ENCODE measurements at regions not wholly inside any gene's neighbourhood (a gene's known extent, or its start where the extent isn't known, plus 50 kb on each side); places are given as distances from the start of the nearest gene placed in this dataset.
A peak's percentile ranks its signal among the peaks of the same experiment; 100 is the strongest.
"Not testable (repeated sequence)": the region's sequence is repeated elsewhere in the genome, so short reads cannot be mapped to it uniquely, and the experiment has no call there.

- DNase-seq (ENCODE audit: low read depth, low spot score), result no peak
These were observed 342.6 kb downstream of the CETN3 start for GRCh38 chr5:90066920-90067319.

- no peak for DNase-seq (ENCODE audit: low read depth, low spot score)
These were observed 352.4 kb downstream of the CETN3 start for GRCh38 chr5:90056911-90057705.

- DNase-seq (ENCODE audit: low read depth, low spot score), result peak; percentile 20
These were observed 353.7 kb downstream of the CETN3 start for GRCh38 chr5:90055831-90056328.

- DNase-seq (ENCODE audit: low read depth, low spot score), result no peak
These were observed 354.9 kb downstream of the CETN3 start for GRCh38 chr5:90054612-90055011.

GRCh38 chr5:90051756-90052155, 357.8 kb downstream of the CETN3 start:
- no peak for DNase-seq (ENCODE audit: low read depth, low spot score)

GRCh38 chr5:90050103-90050502, 359.5 kb downstream of the CETN3 start:
- no peak for DNase-seq (ENCODE audit: low read depth, low spot score)

- no peak for DNase-seq (ENCODE audit: low read depth, low spot score)
These were observed 362.4 kb downstream of the CETN3 start for GRCh38 chr5:90047113-90047512.

- not testable (repeated sequence) for DNase-seq (ENCODE audit: low read depth, low spot score)
These were observed 369.5 kb downstream of the CETN3 start for GRCh38 chr5:90040082-90040481.

GRCh38 chr5:90037646-90038045, 371.9 kb downstream of the CETN3 start:
- no peak for DNase-seq (ENCODE audit: low read depth, low spot score)

GRCh38 chr5:90022711-90023053, 386.9 kb downstream of the CETN3 start:
- DNase-seq (ENCODE audit: low read depth, low spot score), result no peak

GRCh38 chr5:90022002-90022710, 387.4 kb downstream of the CETN3 start:
- DNase-seq (ENCODE audit: low read depth, low spot score), result no peak

GRCh38 chr5:90020575-90021538, 388.7 kb downstream of the CETN3 start:
- DNase-seq (ENCODE audit: low read depth, low spot score), result peak; percentile 72

GRCh38 chr5:90017239-90017638, 392.3 kb downstream of the CETN3 start:
- no peak for DNase-seq (ENCODE audit: low read depth, low spot score)

GRCh38 chr5:90015584-90016018, 394.0 kb downstream of the CETN3 start:
- DNase-seq (ENCODE audit: low read depth, low spot score), result no peak

GRCh38 chr5:90014420-90014819, 395.1 kb downstream of the CETN3 start:
- no peak for DNase-seq (ENCODE audit: low read depth, low spot score)

- DNase-seq (ENCODE audit: low read depth, low spot score), result no peak
These were observed 409.2 kb downstream of the CETN3 start for GRCh38 chr5:90000351-90000750.

GRCh38 chr5:89998519-89999305, 410.8 kb downstream of the CETN3 start:
- no peak for DNase-seq (ENCODE audit: low read depth, low spot score)

- DNase-seq (ENCODE audit: low read depth, low spot score), result no peak
These were observed 412.7 kb downstream of the CETN3 start for GRCh38 chr5:89996890-89997289.

- DNase-seq (ENCODE audit: low read depth, low spot score), result no peak
These were observed 413.2 kb downstream of the CETN3 start for GRCh38 chr5:89996335-89996734.

GRCh38 chr5:89994266-89994665, 415.3 kb downstream of the CETN3 start:
- DNase-seq (ENCODE audit: low read depth, low spot score), result no peak

- no peak for DNase-seq (ENCODE audit: low read depth, low spot score)
These were observed 417.4 kb downstream of the CETN3 start for GRCh38 chr5:89992201-89992600.

All from smooth muscle cell of the brain vasculature (primary cell).